Activated CD4-positive, alpha-beta memory T cell treated with anti-CD3 and anti-CD28 coated beads for 36 hours (primary cell): ENCODE measurements at regions not wholly inside any gene's neighbourhood (a gene's known extent, or its start where the extent isn't known, plus 50 kb on each side); places are given as distances from the start of the nearest gene placed in this dataset.

ENCODE experiments used
- CTCF ChIA-PET: fragments of 350-600 bp; sonication (Branson Sonifier 250); formaldehyde crosslinking; loops from one replicate; lab custom pipeline; 2021; ENCODE audit warnings: antibody characterized with exemption, inconsistent platforms; lab: Charles Lee
- POLR2A ChIA-PET: fragments of 350-600 bp; sonication (Branson Sonifier 250); formaldehyde crosslinking; loops from one replicate; lab custom pipeline; 2021; ENCODE audit warnings: antibody characterized with exemption; lab: Charles Lee
- DNase-seq: peaks from one replicate; pipeline ENCODE4 v3.0.0-alpha.2; 2020
- H3K27ac Mint-ChIP-seq: one replicate; pipeline ENCODE4 v1.8.0; 2021; ENCODE audit warnings: mixed read lengths
- H3K27me3 Mint-ChIP-seq: one replicate; pipeline ENCODE4 v1.8.0; 2021; ENCODE audit warnings: mixed read lengths
- H3K36me3 Mint-ChIP-seq: one replicate; pipeline ENCODE4 v1.8.0; 2021; ENCODE audit warnings: mixed read lengths
- H3K4me1 Mint-ChIP-seq: one replicate; pipeline ENCODE4 v1.8.0; 2021; ENCODE audit warnings: low read depth, mixed read lengths
- H3K4me3 Mint-ChIP-seq: one replicate; pipeline ENCODE4 v1.8.0; 2021; ENCODE audit warnings: mild to moderate bottlenecking, mixed read lengths
- H3K9me3 Mint-ChIP-seq: one replicate; pipeline ENCODE4 v1.8.0; 2021; ENCODE audit warnings: mixed read lengths
- intact Hi-C: fragments of 100-400 bp; cut with micrococcal nuclease; formaldehyde crosslinking; loops from one replicate; pipeline ENCODE4 v1.15.1; 2023

DNA sequence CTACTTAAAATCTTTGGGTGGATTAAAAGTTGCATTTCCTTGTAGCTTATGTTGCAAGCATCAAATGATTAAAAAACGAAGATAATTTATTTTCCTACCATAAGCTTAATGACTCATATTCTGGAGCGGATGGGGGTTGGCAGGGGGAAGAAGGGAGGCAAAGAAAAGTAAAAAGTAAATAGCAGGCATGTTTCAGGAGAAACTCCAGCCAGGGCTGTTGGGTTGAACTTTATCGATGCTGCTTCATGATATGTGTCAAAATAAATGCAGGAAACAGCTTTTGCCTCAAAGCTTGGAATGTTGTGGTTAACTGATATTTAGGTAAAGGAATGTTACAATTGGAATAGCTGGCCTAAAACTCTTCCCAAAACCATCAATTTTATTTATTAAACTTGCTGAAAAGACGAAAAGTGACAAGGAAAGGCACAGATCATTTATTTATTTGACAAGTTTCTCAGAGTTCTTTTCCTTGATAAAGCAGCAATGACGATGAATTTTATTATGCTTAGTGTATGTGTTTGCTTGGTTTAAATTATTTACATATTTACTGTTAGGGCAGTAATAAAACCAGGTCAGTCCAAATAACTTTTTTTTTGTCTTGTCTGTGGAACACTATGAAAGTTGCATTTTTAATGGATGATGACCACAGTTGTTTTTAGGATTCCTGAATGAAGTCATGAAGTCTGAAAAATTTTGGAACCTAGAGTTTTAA, 177.9 kb downstream of the PCSK1 start:
- ChIA-PET CTCF (interaction anchor here (0.6 kb wide), 1 partner anchor 40 kb away, joined by 3 read pairs; no protein-coding TSS in a partner anchor), POLR2A (no interaction called here)
- Mint-ChIP-seq H3K4me1 (peaks cover 11% of the 10 kb centered on the region), H3K4me3 (no peak overlapping the region), H3K9me3 (no peaks in the 10 kb centered on the region), H3K27ac (no peak overlapping the region), H3K36me3 (no peaks in the 10 kb centered on the region), H3K27me3 (peaks cover 8% of the 10 kb centered on the region)
- DNase-seq: no peak
- intact Hi-C loops: no loop called here

DNA sequence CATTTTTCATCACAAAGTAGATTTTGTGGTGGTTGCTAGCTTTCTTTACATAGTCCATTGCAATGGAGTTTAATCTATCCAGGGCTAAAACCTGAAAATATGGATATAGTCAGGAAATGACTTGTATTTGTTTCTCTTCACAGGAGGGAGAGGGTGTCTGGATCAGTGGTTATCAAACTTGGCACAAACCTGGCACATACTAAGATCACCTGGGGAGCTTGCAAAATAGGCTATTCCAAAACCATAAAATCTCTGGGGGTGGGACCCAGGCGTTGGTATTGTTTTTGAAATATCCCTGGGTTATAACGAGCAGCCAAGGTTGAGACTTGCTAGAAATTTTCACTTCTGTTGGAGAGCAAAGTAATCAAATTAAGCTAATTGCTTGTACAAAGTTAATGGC, 179.9 kb downstream of the PCSK1 start:
- ChIA-PET CTCF (no interaction called here), POLR2A (no interaction called here)
- H3K27ac Mint-ChIP-seq: no peak overlapping the region
- peaks cover 10% of the 10 kb centered on the region for H3K27me3 Mint-ChIP-seq
- peaks cover 1% of the 10 kb centered on the region for H3K4me1 Mint-ChIP-seq
- no peaks in the 10 kb centered on the region for H3K9me3 Mint-ChIP-seq
- H3K36me3 Mint-ChIP-seq: no peaks in the 10 kb centered on the region
- DNase-seq: no peak
- intact Hi-C loops: no loop called here
- H3K4me3 Mint-ChIP-seq: no peak overlapping the region

DNA sequence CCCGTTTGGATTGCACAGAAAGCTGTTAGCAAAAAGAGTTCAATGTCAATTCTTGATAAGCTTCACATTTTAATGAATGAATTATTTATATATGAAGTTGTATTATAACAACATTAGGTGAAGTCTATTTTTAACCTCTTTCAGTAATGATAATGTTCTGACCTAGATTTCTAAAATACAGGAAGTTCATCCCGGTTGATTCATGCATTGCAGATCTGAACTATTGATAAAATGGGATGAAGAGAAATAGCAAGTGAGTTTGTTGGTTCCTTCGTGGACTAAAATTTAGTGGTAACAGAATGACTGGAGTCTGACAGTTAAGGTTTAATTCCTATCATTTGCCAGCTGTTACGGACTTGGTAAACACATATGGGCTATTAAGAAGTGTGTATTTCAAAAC, 180.5 kb downstream of the PCSK1 start:
- CTCF ChIA-PET: no interaction called here
- Mint-ChIP-seq H3K27me3 (peaks cover 11% of the 10 kb centered on the region), H3K27ac (no peak overlapping the region)

DNA sequence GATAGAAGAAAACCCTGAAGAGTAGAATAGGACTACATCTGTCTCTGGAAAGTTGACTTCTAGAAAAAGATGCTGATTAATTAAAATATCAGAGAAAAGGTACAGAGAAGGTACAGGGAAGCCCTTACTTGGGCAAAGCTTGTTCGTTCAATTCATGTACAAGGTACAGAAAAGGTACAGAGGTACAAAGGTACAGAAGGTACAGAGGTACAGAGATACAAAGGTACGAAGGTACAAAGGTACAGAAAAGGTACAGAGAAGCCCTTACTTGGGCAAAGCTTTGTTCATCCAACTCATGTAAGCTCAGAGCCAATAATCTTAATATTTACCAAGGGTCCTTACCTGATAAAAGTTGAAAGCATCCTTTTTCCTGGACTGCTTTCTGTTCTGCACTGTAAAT, 182.3 kb downstream of the PCSK1 start:
- peaks cover 15% of the 10 kb centered on the region for H3K27me3 Mint-ChIP-seq
- POLR2A ChIA-PET: no interaction called here
- CTCF ChIA-PET: no interaction called here
- DNase-seq: no peak
- no peaks in the 10 kb centered on the region for H3K9me3 Mint-ChIP-seq
- H3K27ac Mint-ChIP-seq: no peak overlapping the region
- H3K4me1 Mint-ChIP-seq: no peaks in the 10 kb centered on the region
- intact Hi-C loops: no loop called here
- no peak overlapping the region for H3K4me3 Mint-ChIP-seq
- H3K36me3 Mint-ChIP-seq: no peaks in the 10 kb centered on the region

More for the DNA sequence above, 180.5 kb downstream of the PCSK1 start:
- peaks cover under 1% of the 10 kb centered on the region for H3K4me1 Mint-ChIP-seq
- H3K36me3 Mint-ChIP-seq: no peaks in the 10 kb centered on the region
- intact Hi-C loops: no loop called here
- DNase-seq: no peak
- POLR2A ChIA-PET: no interaction called here
- H3K9me3 Mint-ChIP-seq: no peaks in the 10 kb centered on the region
- no peak overlapping the region for H3K4me3 Mint-ChIP-seq

DNA sequence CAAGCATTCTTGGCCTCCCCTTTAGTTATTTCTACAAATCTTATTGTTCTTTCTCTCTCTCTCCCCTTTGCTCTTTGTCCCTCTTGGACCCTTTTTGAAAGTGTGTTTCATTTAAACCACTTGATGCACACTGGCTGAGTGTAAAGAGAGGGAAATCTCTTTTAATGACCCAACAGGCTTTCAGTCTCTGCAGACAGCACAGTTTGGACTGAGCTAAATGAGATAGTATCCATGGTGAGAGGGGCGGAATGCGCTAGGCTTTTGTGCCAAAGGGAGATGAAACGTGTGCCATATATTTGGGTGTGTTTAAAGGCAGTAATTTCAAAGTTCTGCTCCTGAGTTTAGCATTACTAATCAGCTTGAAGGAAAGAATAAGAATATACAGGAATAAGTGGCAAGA, 184.9 kb downstream of the PCSK1 start:
- CTCF ChIA-PET: no interaction called here
- intact Hi-C loops: no loop called here

DNA sequence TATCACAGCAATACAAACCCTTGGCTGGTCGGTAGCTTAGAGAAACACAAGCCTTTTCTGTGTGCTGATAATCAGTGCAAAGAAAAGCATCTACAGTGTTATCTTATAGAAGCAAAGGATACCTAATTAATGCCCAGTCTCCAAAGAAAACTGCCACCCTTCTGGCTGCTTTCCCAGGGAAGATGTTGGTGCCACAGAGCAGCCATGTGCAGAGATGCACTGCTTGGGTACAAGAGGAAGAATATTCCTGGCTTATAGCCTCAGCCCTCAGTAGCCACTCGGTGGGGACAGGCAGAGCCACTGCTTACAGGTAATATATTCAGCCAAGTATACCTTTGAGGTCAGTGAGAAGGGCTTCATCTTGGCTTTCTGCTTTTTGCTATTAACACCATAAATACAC, 185.3 kb downstream of the PCSK1 start:
- H3K4me3 Mint-ChIP-seq: no peak overlapping the region
- intact Hi-C loops: no loop called here
- no peak overlapping the region for H3K27ac Mint-ChIP-seq
- no peaks in the 10 kb centered on the region for H3K9me3 Mint-ChIP-seq
- no peak for DNase-seq
- H3K4me1 Mint-ChIP-seq: no peaks in the 10 kb centered on the region
- no peaks in the 10 kb centered on the region for H3K36me3 Mint-ChIP-seq
- H3K27me3 Mint-ChIP-seq: peaks cover 22% of the 10 kb centered on the region
- ChIA-PET CTCF (no interaction called here), POLR2A (no interaction called here)

More for the DNA sequence above, 184.9 kb downstream of the PCSK1 start:
- Mint-ChIP-seq H3K36me3 (no peaks in the 10 kb centered on the region), H3K27me3 (peaks cover 22% of the 10 kb centered on the region), H3K4me3 (no peak overlapping the region), H3K9me3 (no peaks in the 10 kb centered on the region), H3K4me1 (no peaks in the 10 kb centered on the region), H3K27ac (no peak overlapping the region)
- DNase-seq: no peak
- POLR2A ChIA-PET: no interaction called here

DNA sequence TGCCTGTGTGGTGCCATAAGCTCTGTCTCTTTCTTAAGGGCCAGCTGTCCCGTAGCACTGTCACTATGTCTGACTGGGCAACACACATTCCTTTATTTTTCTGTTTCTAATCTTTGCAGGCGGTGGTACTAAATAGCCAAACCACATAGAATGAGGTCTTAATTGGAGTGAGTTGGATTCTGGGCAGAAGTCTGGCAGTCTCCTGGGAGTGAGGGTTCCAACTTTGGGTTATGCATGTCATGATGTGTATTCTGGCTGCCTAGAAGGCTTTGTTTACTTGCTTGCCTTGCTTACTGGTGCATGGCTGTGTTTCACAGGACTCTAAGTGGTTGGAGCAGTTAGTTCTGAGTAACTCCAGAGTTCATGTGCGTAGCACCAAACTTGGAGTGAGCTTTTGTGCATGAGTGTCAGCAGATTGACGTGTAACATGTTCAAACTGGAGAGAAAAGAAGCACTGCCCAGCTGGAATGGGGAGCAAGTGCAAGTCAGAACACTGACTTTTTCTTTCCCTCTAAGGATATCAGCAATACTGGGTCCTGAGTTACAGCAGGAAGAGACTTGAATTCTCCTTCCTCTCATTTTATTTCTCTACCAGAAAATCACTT, 185.8 kb downstream of the PCSK1 start:
- no peak overlapping the region for H3K27ac Mint-ChIP-seq
- CTCF ChIA-PET: no interaction called here
- POLR2A ChIA-PET: no interaction called here
- intact Hi-C loops: no loop called here
- H3K27me3 Mint-ChIP-seq: peaks cover 22% of the 10 kb centered on the region
- H3K36me3 Mint-ChIP-seq: no peaks in the 10 kb centered on the region
- DNase-seq: no peak
- H3K4me1 Mint-ChIP-seq: no peaks in the 10 kb centered on the region
- no peak overlapping the region for H3K4me3 Mint-ChIP-seq
- H3K9me3 Mint-ChIP-seq: no peaks in the 10 kb centered on the region

DNA sequence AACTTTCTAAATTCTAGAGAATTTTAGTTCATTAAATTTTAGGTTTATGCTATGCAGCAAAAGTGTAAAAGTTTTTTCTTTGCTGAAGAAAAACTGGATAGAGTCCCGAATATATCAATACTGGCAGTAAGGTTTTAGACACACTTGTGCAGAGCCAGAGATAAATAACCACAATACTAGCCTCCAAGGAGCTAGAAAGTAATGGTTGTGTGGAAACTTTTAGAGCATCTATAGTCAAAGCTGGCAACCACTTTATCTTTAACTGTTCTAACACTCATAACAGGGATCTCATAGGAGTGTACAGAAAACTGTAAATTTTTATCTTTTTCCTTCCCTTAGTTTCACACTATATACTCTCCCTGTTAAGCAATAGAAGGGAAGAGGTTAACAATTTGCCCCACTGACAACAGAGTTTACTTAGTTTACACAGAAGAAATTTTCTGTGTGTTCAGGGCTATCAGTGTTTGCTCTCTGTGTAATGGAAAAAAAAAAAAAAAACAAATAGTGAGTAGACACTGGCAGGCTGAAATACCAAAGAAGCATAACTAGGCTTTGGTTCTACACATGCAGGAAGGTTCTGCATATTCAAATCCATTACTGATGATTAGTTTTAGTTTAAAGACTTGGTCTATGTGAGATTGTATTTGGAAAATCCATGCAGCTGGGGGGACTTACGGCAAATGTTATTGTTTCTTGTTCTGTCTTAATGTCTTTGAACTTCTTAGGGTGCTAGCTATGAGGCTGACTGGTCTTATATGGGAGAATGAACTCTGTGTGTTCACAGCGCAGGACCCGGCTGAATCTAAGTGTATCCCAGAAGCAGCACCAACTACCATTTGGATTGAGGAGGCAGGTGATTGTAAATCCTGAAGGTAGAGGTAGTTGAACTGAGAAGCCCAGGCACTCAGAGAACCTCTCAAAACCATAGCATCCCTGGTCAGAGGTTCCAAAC, 187.6 kb downstream of the PCSK1 start:
- ChIA-PET POLR2A (no interaction called here), CTCF (no interaction called here)
- no peak for DNase-seq
- Mint-ChIP-seq H3K27ac (no peak overlapping the region), H3K9me3 (no peaks in the 10 kb centered on the region), H3K4me3 (no peak overlapping the region), H3K4me1 (no peaks in the 10 kb centered on the region), H3K36me3 (no peaks in the 10 kb centered on the region), H3K27me3 (peaks cover 22% of the 10 kb centered on the region)
- intact Hi-C loops: no loop called here

DNA sequence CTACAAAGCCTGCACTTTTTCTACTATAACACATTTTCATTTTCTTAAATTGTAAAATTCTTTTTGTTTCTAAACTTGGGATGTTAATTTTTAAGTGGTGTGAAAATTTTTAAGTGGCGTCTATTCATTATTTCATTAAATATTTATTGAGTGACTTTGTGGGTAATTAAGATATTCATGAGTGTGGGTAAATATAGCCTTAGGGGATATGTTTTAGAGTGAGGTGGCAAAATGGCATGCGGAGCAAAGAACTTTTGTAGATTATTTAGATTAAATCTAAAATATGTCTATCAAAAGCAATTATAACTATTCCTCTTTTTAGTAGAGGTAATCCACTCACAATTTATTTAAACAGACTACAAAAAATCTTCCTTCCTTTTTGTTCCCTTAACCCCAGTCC, 188.4 kb downstream of the PCSK1 start:
- H3K4me1 Mint-ChIP-seq: no peaks in the 10 kb centered on the region
- no peak for DNase-seq
- intact Hi-C loops: no loop called here
- H3K4me3 Mint-ChIP-seq: no peak overlapping the region
- CTCF ChIA-PET: no interaction called here
- H3K9me3 Mint-ChIP-seq: no peaks in the 10 kb centered on the region
- H3K36me3 Mint-ChIP-seq: no peaks in the 10 kb centered on the region
- POLR2A ChIA-PET: no interaction called here
- H3K27me3 Mint-ChIP-seq: peaks cover 22% of the 10 kb centered on the region
- H3K27ac Mint-ChIP-seq: no peak overlapping the region

DNA sequence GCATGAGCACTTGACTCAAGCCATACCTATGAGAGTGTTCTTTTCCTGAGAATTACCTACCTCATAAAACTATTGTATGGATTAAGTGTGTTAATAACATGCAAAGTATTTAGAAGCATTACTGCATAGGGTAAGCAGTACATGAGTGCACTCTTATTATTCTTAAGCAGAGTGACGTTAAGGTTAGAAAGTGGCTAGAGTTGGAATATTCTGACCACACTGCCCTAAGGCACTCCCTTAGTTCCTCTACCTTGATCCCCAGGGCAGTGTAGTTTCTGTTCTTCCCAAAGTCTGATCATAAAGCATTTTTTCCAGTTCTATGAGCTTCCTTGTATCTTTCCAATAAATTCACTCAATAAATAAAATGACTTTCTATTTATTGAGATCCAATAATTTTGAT, 189.2 kb downstream of the PCSK1 start:
- Mint-ChIP-seq H3K27ac (no peak overlapping the region), H3K36me3 (no peaks in the 10 kb centered on the region), H3K9me3 (no peaks in the 10 kb centered on the region), H3K4me1 (no peaks in the 10 kb centered on the region), H3K4me3 (no peak overlapping the region), H3K27me3 (peaks cover 24% of the 10 kb centered on the region)
- ChIA-PET CTCF (no interaction called here), POLR2A (no interaction called here)
- DNase-seq: no peak
- intact Hi-C loops: no loop called here

DNA sequence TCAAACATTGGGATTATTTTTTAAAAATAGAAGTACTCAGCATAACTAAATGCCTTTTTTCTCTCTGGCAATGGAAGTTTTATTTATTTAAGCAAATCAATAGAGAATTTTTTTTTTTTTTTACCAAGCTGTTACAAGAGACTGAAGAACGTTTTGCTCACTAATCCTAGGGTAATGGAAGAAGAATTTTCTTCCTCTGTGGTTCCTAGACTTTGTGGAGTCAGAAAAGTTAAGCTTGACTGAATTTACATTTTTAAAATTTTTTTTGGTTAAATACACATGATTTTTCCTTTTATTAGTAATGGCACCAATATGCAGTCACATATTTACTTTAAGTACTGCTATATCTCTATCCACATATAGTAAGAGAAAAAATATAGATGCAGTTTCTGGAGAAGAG, 189.8 kb downstream of the PCSK1 start:
- no peak for DNase-seq
- H3K4me3 Mint-ChIP-seq: no peak overlapping the region
- H3K4me1 Mint-ChIP-seq: no peaks in the 10 kb centered on the region
- ChIA-PET CTCF (interaction anchor here (0.7 kb wide), 1 partner anchor 550 kb away, joined by 5 read pairs; no protein-coding TSS in a partner anchor), POLR2A (no interaction called here)
- intact Hi-C loops: no loop called here
- no peaks in the 10 kb centered on the region for H3K36me3 Mint-ChIP-seq
- no peaks in the 10 kb centered on the region for H3K9me3 Mint-ChIP-seq
- no peak overlapping the region for H3K27ac Mint-ChIP-seq
- peaks cover 22% of the 10 kb centered on the region for H3K27me3 Mint-ChIP-seq

DNA sequence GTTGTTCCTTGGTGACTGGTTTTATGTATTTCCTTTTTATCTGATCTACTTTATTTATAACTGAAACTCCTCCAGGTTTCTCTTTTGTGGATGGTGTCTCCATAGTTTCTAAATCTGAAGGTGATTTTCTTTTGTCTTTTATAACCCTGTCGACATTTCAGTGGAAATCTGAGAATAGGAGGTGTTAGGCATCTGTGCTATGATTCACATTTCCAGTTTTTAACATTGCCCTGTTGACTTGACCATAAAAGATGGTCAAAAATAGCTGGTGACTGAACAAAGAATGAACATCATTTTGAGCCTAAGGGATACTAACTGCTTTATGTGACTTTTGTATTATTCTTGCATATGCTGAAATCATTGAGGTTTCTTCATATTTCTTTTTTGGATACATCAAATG, 190.5 kb downstream of the PCSK1 start:
- Mint-ChIP-seq H3K27ac (no peak overlapping the region), H3K4me1 (no peaks in the 10 kb centered on the region), H3K9me3 (no peaks in the 10 kb centered on the region), H3K36me3 (no peaks in the 10 kb centered on the region), H3K27me3 (peaks cover 20% of the 10 kb centered on the region), H3K4me3 (no peak overlapping the region)
- ChIA-PET CTCF (no interaction called here), POLR2A (no interaction called here)
- intact Hi-C loops: no loop called here
- no peak for DNase-seq
